ENCODE measurements at regions not wholly inside any gene's neighbourhood (a gene's known extent, or its start where the extent isn't known, plus 50 kb on each side); places are given as distances from the start of the nearest gene placed in this dataset.

GRCh38 chr1:29639741-29640427, 403.6 kb downstream of the PTPRU start:
- no peak for FAIRE-seq

DNA sequence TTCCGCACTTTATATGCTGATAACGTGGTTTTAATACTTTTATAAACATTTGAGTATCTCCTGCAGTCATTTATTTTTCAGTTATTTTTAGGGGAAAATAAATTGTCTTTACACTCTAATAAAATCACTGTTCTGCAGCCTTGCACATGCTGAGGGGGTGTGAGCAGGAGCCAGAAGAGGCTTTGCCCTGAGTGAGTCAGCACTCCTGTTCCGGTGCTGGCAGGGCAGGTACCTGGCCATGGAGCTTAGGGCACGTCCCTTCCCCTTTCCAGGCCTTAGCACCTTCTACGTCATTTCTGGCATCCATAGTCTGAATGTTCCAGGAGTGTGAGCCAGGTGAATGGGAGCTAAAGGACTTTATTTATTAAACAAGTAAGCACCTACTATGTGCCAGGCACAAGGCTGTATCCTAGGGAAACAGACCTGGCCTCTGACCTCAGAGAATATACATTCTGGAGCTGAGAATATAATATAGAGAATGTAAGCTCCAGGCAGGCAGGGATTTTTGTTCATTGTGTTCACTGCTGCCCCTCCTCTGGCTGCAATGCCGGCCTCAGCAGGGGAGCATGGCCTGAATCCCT, 402.9 kb downstream of the PTPRU start:
- no peak for FAIRE-seq

DNA sequence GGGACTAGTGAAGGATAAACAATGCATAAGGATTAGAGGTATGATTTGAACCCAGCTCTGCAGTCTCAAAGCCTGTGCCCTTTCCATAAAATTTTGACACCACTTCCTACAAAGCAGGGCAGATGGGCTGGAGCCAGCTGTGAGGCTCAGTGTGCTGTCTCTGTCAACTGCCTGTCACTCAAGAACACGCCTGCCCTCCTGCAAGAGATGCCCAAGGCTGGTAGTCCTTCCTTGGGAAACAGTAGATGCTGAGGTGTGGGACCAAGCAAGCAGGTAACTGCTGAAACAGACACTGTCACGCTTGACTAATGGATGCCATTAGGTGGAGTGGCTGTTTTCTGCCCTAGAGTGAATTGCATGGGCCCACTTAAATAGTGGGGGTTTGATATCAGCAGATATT, 402.0 kb downstream of the PTPRU start:
- FAIRE-seq, result no peak

- FAIRE-seq, result no peak
These were observed 400.6 kb downstream of the PTPRU start for GRCh38 chr1:29636936-29637335.

DNA sequence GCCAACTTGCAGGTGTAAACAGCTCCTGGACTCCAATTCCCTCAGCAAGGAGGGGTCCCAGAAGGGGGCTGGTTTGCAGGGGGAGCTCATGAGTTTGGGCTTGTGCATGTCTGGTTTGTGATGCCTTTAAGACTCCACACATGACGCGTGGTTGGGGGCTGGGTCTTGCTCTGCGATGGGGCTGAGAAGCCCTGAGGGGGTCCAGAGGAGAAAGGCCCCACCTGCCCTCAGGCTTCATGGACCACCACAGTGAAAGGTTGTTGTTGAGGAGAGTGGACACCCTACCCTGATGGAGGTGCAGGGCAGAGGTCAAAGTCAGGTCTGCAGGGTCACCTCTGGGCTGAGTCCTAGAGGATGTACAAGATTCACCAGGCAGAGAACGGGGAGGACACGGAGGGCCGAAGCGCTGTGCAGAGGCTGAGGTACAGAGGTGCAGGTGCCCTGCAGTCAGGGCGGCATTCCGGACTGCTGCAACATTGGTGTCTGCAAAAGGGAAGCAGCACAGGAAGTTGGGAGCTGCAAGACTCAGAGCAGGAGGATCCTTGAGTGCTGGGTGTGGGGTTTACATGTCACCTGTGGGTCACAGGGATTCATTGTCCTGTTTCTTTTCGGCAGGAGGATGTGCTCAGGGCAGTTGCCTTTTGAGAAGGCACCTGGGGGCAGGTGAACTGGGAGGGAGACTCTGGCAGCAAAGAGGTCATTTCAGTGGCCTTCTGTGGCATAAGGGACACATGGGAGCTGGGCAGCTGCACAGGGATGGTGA, 399.4 kb downstream of the PTPRU start:
- FAIRE-seq, result no peak

- FAIRE-seq, result no peak
These were observed 398.5 kb downstream of the PTPRU start for GRCh38 chr1:29634746-29635335.

DNA sequence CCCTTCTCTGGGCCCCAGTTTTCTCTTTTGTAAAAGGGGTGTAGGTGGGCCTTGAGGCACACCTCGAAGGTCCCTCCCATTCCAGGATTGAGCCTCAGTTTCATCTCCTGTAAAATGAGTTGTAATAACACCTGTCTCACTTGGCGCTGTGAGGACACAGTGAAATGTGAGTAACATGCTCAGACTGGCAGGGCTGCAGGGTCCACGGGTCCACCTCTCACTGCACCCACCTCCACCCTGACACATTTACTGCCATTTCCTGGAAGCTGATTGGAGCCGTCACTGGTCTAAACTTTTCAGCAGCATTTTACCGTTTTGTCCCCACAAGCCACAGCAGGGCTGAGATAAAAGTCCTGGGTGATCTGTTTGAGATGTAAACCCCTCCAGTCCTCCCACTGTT, 398.0 kb downstream of the PTPRU start:
- FAIRE-seq, result no peak

DNA sequence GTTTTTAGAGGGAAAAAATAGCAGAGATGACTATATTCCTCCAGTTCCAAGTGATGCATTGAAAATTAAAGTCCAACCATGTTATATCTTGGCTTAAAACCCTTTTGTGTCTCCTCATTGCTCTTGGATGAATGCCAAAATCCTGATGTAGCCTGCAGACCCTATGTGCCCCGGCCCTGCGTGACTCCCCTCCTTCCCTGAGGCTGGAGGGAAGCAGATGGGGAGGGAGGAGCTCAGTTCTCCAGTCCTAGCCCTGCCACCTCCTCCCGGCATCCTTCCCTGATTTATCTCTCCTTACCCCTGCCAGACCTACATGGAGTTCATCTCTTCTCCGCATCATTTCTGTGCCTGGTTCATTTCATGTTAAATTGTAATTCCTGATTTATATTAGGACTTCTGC, 397.4 kb downstream of the PTPRU start:
- FAIRE-seq, result no peak

- FAIRE-seq, result no peak
These were observed 396.7 kb downstream of the PTPRU start for GRCh38 chr1:29632806-29633615.

- no peak for FAIRE-seq
These were observed 395.8 kb downstream of the PTPRU start for GRCh38 chr1:29631836-29632805.

DNA sequence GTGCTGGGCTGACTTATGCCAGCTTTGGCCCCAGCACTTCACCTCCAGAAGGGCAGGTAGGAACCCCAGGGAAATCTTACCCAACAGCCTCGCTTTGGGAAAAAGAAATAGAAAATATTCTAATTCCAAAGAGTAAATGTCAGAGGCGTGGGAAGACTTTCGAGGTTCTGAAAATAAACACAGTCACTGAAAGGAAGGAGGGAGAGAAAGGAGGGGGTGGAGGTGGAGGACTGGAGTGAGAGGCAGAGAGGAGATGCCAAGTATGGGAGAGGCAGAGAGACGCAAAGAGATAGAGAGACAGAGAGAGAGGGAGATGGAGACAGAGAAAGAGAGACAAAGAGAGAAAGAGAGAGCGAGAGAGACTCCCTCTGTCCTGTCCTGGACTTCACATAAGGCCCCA, 395.0 kb downstream of the PTPRU start:
- no peak for FAIRE-seq

DNA sequence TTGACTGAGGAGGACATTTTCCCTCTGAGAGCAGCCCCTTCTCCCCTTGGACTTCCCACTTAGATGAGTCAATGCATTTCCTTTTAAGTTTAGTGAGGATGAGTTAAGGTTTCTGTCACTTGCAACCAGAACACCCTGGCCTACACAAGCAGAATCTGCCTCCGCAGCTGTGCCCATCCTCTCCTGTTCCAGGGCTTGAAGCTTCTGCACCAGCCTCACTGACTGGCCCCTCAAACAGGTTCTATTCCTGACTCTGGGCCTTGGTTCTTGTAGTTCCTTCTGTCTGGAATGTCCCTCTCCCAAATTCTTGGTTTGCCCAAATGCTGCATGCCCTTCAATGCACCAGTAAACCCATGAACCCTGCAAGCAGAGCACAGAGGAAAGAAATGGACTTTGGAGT, 394.4 kb downstream of the PTPRU start:
- FAIRE-seq, result no peak

- FAIRE-seq, result no peak
These were observed 393.6 kb downstream of the PTPRU start for GRCh38 chr1:29629814-29630516.

- FAIRE-seq, result no peak
These were observed 393.1 kb downstream of the PTPRU start for GRCh38 chr1:29629401-29629800.

- no peak for FAIRE-seq
These were observed 391.9 kb downstream of the PTPRU start for GRCh38 chr1:29628190-29628589.

DNA sequence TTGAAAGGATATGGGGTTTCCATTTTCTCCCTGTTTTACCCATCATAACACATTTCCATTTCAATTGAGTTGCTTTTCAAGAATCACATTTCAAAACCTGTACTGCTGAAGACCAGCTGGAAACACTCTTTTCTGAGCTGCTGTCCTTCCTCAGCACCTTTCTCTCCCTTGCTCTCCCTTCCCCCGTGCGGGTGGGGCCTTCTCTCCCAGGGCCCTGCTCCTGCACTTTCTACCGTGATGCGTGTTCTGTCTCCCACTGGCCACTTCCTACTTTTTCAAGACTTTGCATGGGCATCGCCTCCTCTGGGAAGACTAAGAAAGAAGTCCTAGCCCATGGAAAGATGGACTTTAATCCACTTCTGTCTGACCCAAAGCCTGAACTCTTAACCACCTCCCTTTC, 390.4 kb downstream of the PTPRU start:
- no peak for FAIRE-seq

GRCh38 chr1:29626066-29626465, 389.7 kb downstream of the PTPRU start:
- FAIRE-seq, result no peak

DNA sequence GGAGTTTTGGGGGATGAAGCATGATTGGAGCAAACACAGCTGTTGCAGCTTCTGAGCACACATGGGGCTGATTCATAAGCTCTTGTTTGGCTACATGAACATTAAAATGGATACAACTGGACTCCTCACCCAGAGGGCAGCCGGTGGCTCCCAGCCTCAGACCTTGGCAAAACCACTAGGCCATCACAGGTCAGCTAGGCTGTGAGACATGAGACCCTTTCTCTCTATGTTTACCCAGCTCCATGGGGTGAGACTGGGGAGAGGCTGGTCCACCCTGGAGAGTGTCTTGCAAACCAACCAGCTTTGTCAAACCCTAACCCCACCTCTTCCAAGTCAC, 388.7 kb downstream of the PTPRU start:
- FAIRE-seq, result no peak

GRCh38 chr1:29624320-29625083, 388.2 kb downstream of the PTPRU start:
- FAIRE-seq, result no peak

GRCh38 chr1:29623501-29623900, 387.2 kb downstream of the PTPRU start:
- FAIRE-seq, result no peak

All from TTC549 (cell line).